H9 (cell line): ENCODE measurements at regions not wholly inside any gene's neighbourhood (a gene's known extent, or its start where the extent isn't known, plus 50 kb on each side); places are given as distances from the start of the nearest gene placed in this dataset.

Source experiments
- DNase-seq: peaks from one replicate; pipeline ENCODE4 v3.0.0-alpha.2; 2017
- H2AFZ ChIP-seq: one replicate; pipeline ENCODE4 v1.6.1; 2013; ENCODE audit warnings: mild to moderate bottlenecking, low read length, control low read depth, moderate library complexity
- H2AK5ac ChIP-seq: 2 replicates; pipeline ENCODE4 v1.6.1; 2013; ENCODE audit warnings: low read length, control low read depth, mixed read lengths; ENCODE audit not compliant: insufficient read length
- H2BK120ac ChIP-seq: one replicate; pipeline ENCODE4 v1.6.1; 2013; ENCODE audit warnings: low read depth, mild to moderate bottlenecking, low read length, control low read depth, inconsistent platforms; ENCODE audit not compliant: poor library complexity, severe bottlenecking
- H2BK12ac ChIP-seq: 2 replicates; pipeline ENCODE4 v1.6.1; 2013; ENCODE audit warnings: low read length, control low read depth, mixed read lengths, low read depth; ENCODE audit not compliant: insufficient read length
- H2BK15ac ChIP-seq: 2 replicates; pipeline ENCODE4 v1.6.1; 2013; ENCODE audit warnings: low read depth, low read length, control low read depth
- H2BK20ac ChIP-seq: one replicate; pipeline ENCODE4 v1.6.1; 2013; ENCODE audit warnings: low read depth, mild to moderate bottlenecking, low read length, control low read depth, inconsistent platforms; ENCODE audit not compliant: poor library complexity, severe bottlenecking
- H2BK5ac ChIP-seq: 2 replicates; pipeline ENCODE4 v1.6.1; 2013; ENCODE audit warnings: low read length, control low read depth, mixed read lengths; ENCODE audit not compliant: insufficient read length
- H3K14ac ChIP-seq: 2 replicates; pipeline ENCODE4 v1.6.1; 2013; ENCODE audit warnings: low read length, control low read depth; ENCODE audit not compliant: insufficient read depth
- H3K18ac ChIP-seq: 2 replicates; pipeline ENCODE4 v1.6.1; 2013; ENCODE audit warnings: low read depth, mild to moderate bottlenecking, mixed read lengths, low read length, control low read depth; ENCODE audit not compliant: insufficient read length
- H3K23ac ChIP-seq: 2 replicates; pipeline ENCODE4 v1.6.1; 2013; ENCODE audit warnings: low read length, control low read depth, mixed read lengths, low read depth; ENCODE audit not compliant: insufficient read length
- H3K23me2 ChIP-seq: 2 replicates; pipeline ENCODE4 v1.6.1; 2013; ENCODE audit warnings: low read depth, mild to moderate bottlenecking, mixed read lengths, low read length, control low read depth; ENCODE audit not compliant: insufficient read length, poor library complexity, severe bottlenecking
- H3K27ac ChIP-seq: 2 replicates; pipeline ENCODE4 v1.5.1; 2013; ENCODE audit warnings: low read length, control low read depth, mixed read lengths, low read depth; ENCODE audit not compliant: insufficient read length
- H3K27me3 ChIP-seq: 2 replicates; pipeline ENCODE4 v1.6.1; 2013; ENCODE audit warnings: low read length, control low read depth, inconsistent platforms; ENCODE audit not compliant: insufficient read depth
- H3K4ac ChIP-seq: 2 replicates; pipeline ENCODE4 v1.6.1; 2013; ENCODE audit warnings: low read depth, mild to moderate bottlenecking, control low read depth, inconsistent platforms, low read length, moderate library complexity
- H3K4me1 ChIP-seq: 2 replicates; pipeline ENCODE4 v1.6.1; 2013; ENCODE audit warnings: low read length, control low read depth, inconsistent platforms; ENCODE audit not compliant: insufficient read depth
- H3K4me2 ChIP-seq: 2 replicates; pipeline ENCODE4 v1.6.1; 2013; ENCODE audit warnings: low read length, control low read depth, mixed read lengths; ENCODE audit not compliant: insufficient read length, insufficient read depth
- H3K56ac ChIP-seq: 2 replicates; pipeline ENCODE4 v1.6.1; 2013; ENCODE audit warnings: low read depth, mild to moderate bottlenecking, mixed read lengths, low read length, control low read depth; ENCODE audit not compliant: insufficient read length
- H3K79me1 ChIP-seq: 2 replicates; pipeline ENCODE4 v1.6.1; 2013; ENCODE audit warnings: low read depth, mild to moderate bottlenecking, moderate library complexity, low read length, control low read depth, inconsistent platforms; ENCODE audit not compliant: insufficient read depth, poor library complexity, severe bottlenecking
- H3K79me2 ChIP-seq: 2 replicates; pipeline ENCODE4 v1.6.1; 2013; ENCODE audit warnings: low read length, control low read depth, inconsistent platforms; ENCODE audit not compliant: insufficient read depth
- H3K9ac ChIP-seq: 2 replicates; pipeline ENCODE4 v1.6.1; 2013; ENCODE audit warnings: low read length, control low read depth, mixed read lengths; ENCODE audit not compliant: insufficient read length; ENCODE audit errors: extremely low read depth
- H3K9me3 ChIP-seq: one replicate; pipeline ENCODE4 v1.6.1; 2013; ENCODE audit warnings: low read depth, low read length, inconsistent platforms; ENCODE audit not compliant: control insufficient read depth
- H3T11ph ChIP-seq: one replicate; pipeline ENCODE4 v1.6.1; 2013; ENCODE audit warnings: mild to moderate bottlenecking, low read length, control low read depth, inconsistent platforms
- H4K20me1 ChIP-seq: one replicate; pipeline ENCODE4 v1.6.1; 2013; ENCODE audit not compliant: control insufficient read depth, insufficient read length, insufficient read depth
- H4K5ac ChIP-seq: 2 replicates; pipeline ENCODE4 v1.6.1; 2013; ENCODE audit warnings: low read depth, mild to moderate bottlenecking, mixed read lengths, low read length, control low read depth; ENCODE audit not compliant: insufficient read length
- H4K8ac ChIP-seq: replicated peaks from 2 replicates; pipeline ENCODE4 v1.6.1; 2013; ENCODE audit warnings: low read length, control low read depth, mixed read lengths, low read depth; ENCODE audit not compliant: insufficient read length
- H4K91ac ChIP-seq: 2 replicates; pipeline ENCODE4 v1.6.1; 2013; ENCODE audit warnings: low read depth, mild to moderate bottlenecking, moderate library complexity, mixed read lengths, low read length, control low read depth; ENCODE audit not compliant: insufficient read length
- H3K27ac Mint-ChIP-seq, 3 experiments: 2 replicates in 2 of 3; 3 replicates in 1 of 3; pipeline ENCODE4 v1.8.0; 2020 to 2021; ENCODE audit warnings: mixed read lengths in 3 of 3, mild to moderate bottlenecking in 1 of 3, moderate library complexity in 1 of 3
- H3K27me3 Mint-ChIP-seq: 2 replicates; pipeline ENCODE4 v1.8.0; 2021; ENCODE audit warnings: low read depth, mild to moderate bottlenecking, moderate library complexity, mixed read lengths
- H3K36me3 Mint-ChIP-seq, 3 experiments: 2 replicates in 2 of 3; 3 replicates in 1 of 3; pipeline ENCODE4 v1.8.0; 2020 to 2021; ENCODE audit warnings: low read depth in 3 of 3, mixed read lengths in 3 of 3; ENCODE audit not compliant: insufficient read depth in 1 of 3
- H3K4me1 Mint-ChIP-seq, 2 experiments: 2 replicates each; pipeline ENCODE4 v1.8.0; 2020; ENCODE audit warnings: mixed read lengths in 2 of 2
- H3K4me3 Mint-ChIP-seq, 2 experiments: 2 replicates in 1 of 2; 3 replicates in 1 of 2; pipeline ENCODE4 v1.8.0; 2020 to 2021; ENCODE audit warnings: mild to moderate bottlenecking in 2 of 2, mixed read lengths in 2 of 2, moderate library complexity in 1 of 2
- H3K9me3 Mint-ChIP-seq, 2 experiments: 2 replicates in 1 of 2; 3 replicates in 1 of 2; pipeline ENCODE4 v1.8.0; 2020; ENCODE audit warnings: mild to moderate bottlenecking in 2 of 2, mixed read lengths in 2 of 2, moderate library complexity in 1 of 2
- CTCF ChIP-seq: fragments of 200-600 bp; sonication (generic); conservative IDR thresholded peaks from 3 replicates; pipeline ENCODE4 v1.8.0; 2021; ENCODE audit warnings: antibody characterized with exemption, mild to moderate bottlenecking
- WGBS: extraction: QIAGEN DNeasy Blood & Tissue Kit; methylation state at CpG from one replicate; pipeline ENCODE4 v1.1.7; 2013; ENCODE audit warnings: missing lambda C conversion rate, low lambda C conversion rate, mixed read lengths; ENCODE audit not compliant: insufficient read length; ENCODE audit errors: extremely low coverage; 5-methylcytosine and 5-hydroxymethylcytosine counted together

DNA sequence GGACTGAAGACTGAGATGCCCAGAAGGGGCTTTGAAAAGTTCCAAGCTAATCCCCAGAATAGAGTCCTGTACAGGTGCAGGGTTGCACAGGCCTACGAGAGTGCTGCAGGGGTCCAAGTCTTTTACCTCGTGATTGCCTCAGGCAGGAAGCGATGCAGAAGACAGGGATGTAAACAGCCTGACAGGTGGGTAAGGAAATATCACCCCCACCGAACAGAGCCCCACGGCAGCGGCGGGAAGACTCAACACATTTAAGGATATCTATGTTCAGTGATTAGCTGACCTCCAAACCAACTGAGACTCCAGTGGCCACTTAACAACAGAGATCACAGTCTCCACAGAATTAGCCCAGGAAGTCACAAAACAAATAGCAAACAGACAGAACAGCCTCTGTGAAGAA, 73.9 kb upstream of the VIPR2 start:
- DNase-seq, result no peak
- Histone ChIP-seq H3K4me1 (peaks cover 7% of the 10 kb centered on the region; the same call in 1 of the 2 replicates), H3K4me2 (no peak overlapping the region), H4K5ac (no peak overlapping the region), H4K20me1 (no peaks in the 10 kb centered on the region), H2AK5ac (no peak overlapping the region), H2BK5ac (no peak overlapping the region), H3K27ac (no peak overlapping the region), H2BK120ac (peak overlapping the region; percentile 76), H2AFZ (no peak overlapping the region), H3K9ac (no peak overlapping the region), H3K27me3 (no peaks in the 10 kb centered on the region), H3K18ac (no peak overlapping the region), H2BK15ac (no peak overlapping the region), H3K14ac (no peak overlapping the region), H3K23ac (no peak overlapping the region), H4K91ac (no peak overlapping the region), H2BK12ac (no peak overlapping the region), H4K8ac (no peak overlapping the region), H3K56ac (no peak overlapping the region), H3K23me2 (peaks cover 2% of the 10 kb centered on the region), H2BK20ac (no peak overlapping the region), H3K79me1 (no peaks in the 10 kb centered on the region), H3K79me2 (no peaks in the 10 kb centered on the region), H3T11ph (no peak overlapping the region), H3K9me3 (no peaks in the 10 kb centered on the region), H3K4ac (no peak overlapping the region)
- no peak for TF ChIP-seq CTCF
- peaks cover 0 to 19% (median 0%) of the 10 kb centered on the region in 3 experiments; a peak in 2 of 7 replicates for H3K36me3 Mint-ChIP-seq
- peak overlapping the region in 1 of 3 experiments; percentile 38; a peak in 1 of 7 replicates for H3K27ac Mint-ChIP-seq
- WGBS, result no CpG with 5 or more reads among the region's 7 CpGs
- H3K4me3 Mint-ChIP-seq, result no peak overlapping the region
- H3K9me3 Mint-ChIP-seq, result peaks cover 0 to 88% of the 10 kb centered on the region in 2 experiments; a peak in 2 of 5 replicates
- peaks cover 2% of the 10 kb centered on the region for H3K27me3 Mint-ChIP-seq
- no peaks in the 10 kb centered on the region for H3K4me1 Mint-ChIP-seq
